ENCODE measurements at regions not wholly inside any gene's neighbourhood (a gene's known extent, or its start where the extent isn't known, plus 50 kb on each side); places are given as distances from the start of the nearest gene placed in this dataset.

GRCh38 chr2:221671515-221671914, 99.4 kb upstream of the EPHA4 start:
- DNase-seq (ENCODE audit: low spot score) = no peak
- H3K36me3 Mint-ChIP-seq (ENCODE audit: low read depth) = no peaks in the 10 kb centered on the region
- peaks cover 7% of the 10 kb centered on the region for H3K4me1 Mint-ChIP-seq (ENCODE audit: low read depth)
- no peak for TF ChIP-seq CTCF (IDR thresholded peaks at IDR 0.05)
- no peaks in the 10 kb centered on the region for H3K9me3 Mint-ChIP-seq (ENCODE audit: low read depth)
- peak overlapping the region; percentile 12 for H3K27ac Mint-ChIP-seq (ENCODE audit: unreplicated experiment)
- no peak overlapping the region for H3K4me3 Mint-ChIP-seq (ENCODE audit: unreplicated experiment)
- H3K27me3 Mint-ChIP-seq (ENCODE audit: low read depth) = no peaks in the 10 kb centered on the region

GRCh38 chr2:221662689-221663391, 90.7 kb upstream of the EPHA4 start:
- no peak overlapping the region for H3K4me3 Mint-ChIP-seq (ENCODE audit: unreplicated experiment)
- H3K36me3 Mint-ChIP-seq (ENCODE audit: low read depth) = no peaks in the 10 kb centered on the region
- H3K27me3 Mint-ChIP-seq (ENCODE audit: low read depth) = peaks cover 4% of the 10 kb centered on the region
- no peak for TF ChIP-seq CTCF (IDR thresholded peaks at IDR 0.05)
- H3K9me3 Mint-ChIP-seq (ENCODE audit: low read depth) = peaks cover 2% of the 10 kb centered on the region
- no peak for DNase-seq (ENCODE audit: low spot score)
- H3K4me1 Mint-ChIP-seq (ENCODE audit: low read depth) = no peaks in the 10 kb centered on the region
- no peak overlapping the region for H3K27ac Mint-ChIP-seq (ENCODE audit: unreplicated experiment)

GRCh38 chr2:221657806-221658205, 85.7 kb upstream of the EPHA4 start:
- H3K9me3 Mint-ChIP-seq (ENCODE audit: low read depth) = peaks cover 2% of the 10 kb centered on the region
- no peaks in the 10 kb centered on the region for H3K36me3 Mint-ChIP-seq (ENCODE audit: low read depth)
- H3K27me3 Mint-ChIP-seq (ENCODE audit: low read depth) = peaks cover 6% of the 10 kb centered on the region
- DNase-seq (ENCODE audit: low spot score) = no peak
- no peak overlapping the region for H3K27ac Mint-ChIP-seq (ENCODE audit: unreplicated experiment)
- H3K4me3 Mint-ChIP-seq (ENCODE audit: unreplicated experiment) = no peak overlapping the region
- H3K4me1 Mint-ChIP-seq (ENCODE audit: low read depth) = no peaks in the 10 kb centered on the region
- TF ChIP-seq CTCF (IDR thresholded peaks at IDR 0.05) = no peak

- TF ChIP-seq CTCF (IDR thresholded peaks at IDR 0.05) = no peak
- Mint-ChIP-seq H3K27ac (ENCODE audit: unreplicated experiment) (no peak overlapping the region), H3K9me3 (ENCODE audit: low read depth) (no peaks in the 10 kb centered on the region), H3K27me3 (ENCODE audit: low read depth) (peaks cover 2% of the 10 kb centered on the region), H3K4me1 (ENCODE audit: low read depth) (no peaks in the 10 kb centered on the region), H3K4me3 (ENCODE audit: unreplicated experiment) (no peak overlapping the region), H3K36me3 (ENCODE audit: low read depth) (no peaks in the 10 kb centered on the region)
- DNase-seq (ENCODE audit: low spot score) = no peak
Measured at GRCh38 chr2:221655300-221655699, 83.2 kb upstream of the EPHA4 start.

- H3K36me3 Mint-ChIP-seq (ENCODE audit: low read depth) = no peaks in the 10 kb centered on the region
- no peak for TF ChIP-seq CTCF (IDR thresholded peaks at IDR 0.05)
- peaks cover 2% of the 10 kb centered on the region for H3K27me3 Mint-ChIP-seq (ENCODE audit: low read depth)
- H3K27ac Mint-ChIP-seq (ENCODE audit: unreplicated experiment) = no peak overlapping the region
- no peaks in the 10 kb centered on the region for H3K4me1 Mint-ChIP-seq (ENCODE audit: low read depth)
- H3K4me3 Mint-ChIP-seq (ENCODE audit: unreplicated experiment) = no peak overlapping the region
- H3K9me3 Mint-ChIP-seq (ENCODE audit: low read depth) = no peaks in the 10 kb centered on the region
- DNase-seq (ENCODE audit: low spot score) = no peak
Measured at GRCh38 chr2:221653182-221653581, 81.1 kb upstream of the EPHA4 start.

All from chondrocyte (in vitro differentiated cells).